Aorta (tissue), 5 donors: ENCODE measurements at regions not wholly inside any gene's neighbourhood (a gene's known extent, or its start where the extent isn't known, plus 50 kb on each side); places are given as distances from the start of the nearest gene placed in this dataset.

Experiments
- ATAC-seq: fragments of 200-7000 bp; cut with Tn5 transposase; one replicate; pipeline ENCODE4 v1.9.1; 2022; ENCODE audit warnings: moderate library complexity; ENCODE audit not compliant: low FRiP score
- DNase-seq, 2 donors: peaks; one replicate each; pipeline ENCODE4 v3.0.0-alpha.2; 2020
- H3K27ac ChIP-seq, 2 donors: one replicate each; pipeline ENCODE4 v1.5.1; 2013; ENCODE audit warnings: low read length in 2 of 2, mild to moderate bottlenecking in 2 of 2, moderate library complexity in 2 of 2, control low read depth in 1 of 2, inconsistent platforms in 1 of 2, low read depth in 1 of 2
- H3K27me3 ChIP-seq, 2 donors: one replicate each; pipeline ENCODE4 v1.6.1; 2013; ENCODE audit warnings: control low read depth in 1 of 2, low read length in 1 of 2, mild to moderate bottlenecking in 1 of 2, moderate library complexity in 1 of 2; ENCODE audit not compliant: insufficient read depth in 2 of 2, control insufficient read depth in 1 of 2
- H3K36me3 ChIP-seq, 2 donors: one replicate each; pipeline ENCODE4 v1.6.1; 2013; ENCODE audit warnings: control low read depth in 1 of 2, low read length in 1 of 2, mild to moderate bottlenecking in 1 of 2; ENCODE audit not compliant: insufficient read depth in 2 of 2, control insufficient read depth in 1 of 2
- H3K4me1 ChIP-seq, 2 donors: one replicate each; pipeline ENCODE4 v1.6.1; 2013; ENCODE audit warnings: low read length in 2 of 2, control low read depth in 1 of 2, mild to moderate bottlenecking in 1 of 2, moderate library complexity in 1 of 2; ENCODE audit not compliant: insufficient read depth in 2 of 2, control insufficient read depth in 1 of 2
- H3K4me3 ChIP-seq, 2 donors: one replicate each; pipeline ENCODE4 v1.5.1; 2013; ENCODE audit warnings: low read length in 2 of 2, control low read depth in 1 of 2, mild to moderate bottlenecking in 1 of 2
- H3K9me3 ChIP-seq: one replicate; pipeline ENCODE4 v1.6.1; 2013; ENCODE audit warnings: mild to moderate bottlenecking, low read length; ENCODE audit not compliant: control insufficient read depth
- WGBS, 2 donors: extraction: QIAGEN DNeasy Blood & Tissue Kit; methylation state at CpG; one replicate each; pipeline ENCODE4 v1.1.7; 2013; 5-methylcytosine and 5-hydroxymethylcytosine counted together
- intact Hi-C, 2 donors: fragments of 100-400 bp; cut with DNase I; formaldehyde crosslinking; loops; one replicate each; pipeline versions ENCODE4 v1.14.2 to v1.15.0; 2022
- donor health status: healthy with polysubstance abuse.
- donor health status: Bipolar disorder and iron deficiency.
- donor health status: DM: no; HTN: no; CAD: no.
- donor health status: DM: no; HTN: no; CAD: no.
- donor health status: DM: yes; HTN: yes; CAD: no.

- intact Hi-C loops: no loop called here
- no peak overlapping the region for H3K27ac ChIP-seq
- no peak overlapping the region for H3K4me3 ChIP-seq
- no peaks in the 10 kb centered on the region for H3K4me1 ChIP-seq
- no peaks in the 10 kb centered on the region for H3K27me3 ChIP-seq
- 70 to 72% methylated on average over 2 of the region's 2 CpGs for WGBS, 2 donors
- H3K9me3 ChIP-seq: no peaks in the 10 kb centered on the region
- DNase-seq (no peak), ATAC-seq (no peak)
- no peaks in the 10 kb centered on the region for H3K36me3 ChIP-seq
Observed at GRCh38 chr16:62342216-62342615, 306.0 kb upstream of the CDH8 start.

- Histone ChIP-seq H3K4me3 (no peak overlapping the region), H3K27ac (no peak overlapping the region), H3K27me3 (no peaks in the 10 kb centered on the region), H3K36me3 (no peaks in the 10 kb centered on the region), H3K4me1 (no peaks in the 10 kb centered on the region), H3K9me3 (no peaks in the 10 kb centered on the region)
- DNase-seq (no peak), ATAC-seq (no peak)
- intact Hi-C loops: no loop called here
Observed at GRCh38 chr16:62335356-62335755, 299.1 kb upstream of the CDH8 start.

GRCh38 chr16:62321606-62322005, 285.4 kb upstream of the CDH8 start:
- H3K27me3 ChIP-seq: no peaks in the 10 kb centered on the region
- ATAC-seq: no peak
- no peaks in the 10 kb centered on the region for H3K9me3 ChIP-seq
- no peaks in the 10 kb centered on the region for H3K36me3 ChIP-seq
- H3K27ac ChIP-seq: no peak overlapping the region
- DNase-seq: no peak
- WGBS, 2 donors: 77 to 80% methylated on average over 2 of the region's 2 CpGs
- no peak overlapping the region for H3K4me3 ChIP-seq
- H3K4me1 ChIP-seq: no peaks in the 10 kb centered on the region
- intact Hi-C loops: no loop called here

- H3K4me3 ChIP-seq: no peak overlapping the region
- H3K36me3 ChIP-seq: no peaks in the 10 kb centered on the region
- WGBS, 2 donors: 4 to 9% methylated on average over 11 of the region's 11 CpGs
- no peaks in the 10 kb centered on the region for H3K27me3 ChIP-seq
- H3K9me3 ChIP-seq: peaks cover 2% of the 10 kb centered on the region
- no peaks in the 10 kb centered on the region for H3K4me1 ChIP-seq
- ATAC-seq (no peak), DNase-seq (no peak)
- intact Hi-C loops: no loop called here
- H3K27ac ChIP-seq: no peak overlapping the region
Observed at GRCh38 chr16:62298600-62298999, 262.4 kb upstream of the CDH8 start.

GRCh38 chr16:62294213-62294972, 258.2 kb upstream of the CDH8 start:
- ATAC-seq (no peak), DNase-seq (no peak)
- 85 to 89% methylated on average over 6 of the region's 6 CpGs for WGBS, 2 donors
- no peaks in the 10 kb centered on the region for H3K36me3 ChIP-seq
- H3K27me3 ChIP-seq: no peaks in the 10 kb centered on the region
- no peaks in the 10 kb centered on the region for H3K9me3 ChIP-seq
- intact Hi-C loops: no loop called here
- H3K4me3 ChIP-seq: no peak overlapping the region
- no peaks in the 10 kb centered on the region for H3K4me1 ChIP-seq
- no peak overlapping the region for H3K27ac ChIP-seq

- 67 to 83% methylated on average over 2 of the region's 2 CpGs for WGBS, 2 donors
Observed at GRCh38 chr16:62288990-62289629, 252.9 kb upstream of the CDH8 start.

GRCh38 chr16:62280506-62280905, 244.3 kb upstream of the CDH8 start:
- H3K36me3 ChIP-seq: no peaks in the 10 kb centered on the region
- no peaks in the 10 kb centered on the region for H3K27me3 ChIP-seq
- H3K4me3 ChIP-seq: no peak overlapping the region
- no peak overlapping the region for H3K27ac ChIP-seq
- DNase-seq: no peak
- intact Hi-C loops: no loop called here
- 53 to 57% methylated on average over 3 of the region's 3 CpGs for WGBS, 2 donors
- H3K9me3 ChIP-seq: no peaks in the 10 kb centered on the region
- no peaks in the 10 kb centered on the region for H3K4me1 ChIP-seq
- no peak for ATAC-seq

More at GRCh38 chr16:62288990-62289629, 252.9 kb upstream of the CDH8 start:
- no peaks in the 10 kb centered on the region for H3K4me1 ChIP-seq
- H3K27ac ChIP-seq: no peak overlapping the region
- no peaks in the 10 kb centered on the region for H3K27me3 ChIP-seq
- H3K9me3 ChIP-seq: no peaks in the 10 kb centered on the region
- DNase-seq: no peak
- H3K36me3 ChIP-seq: no peaks in the 10 kb centered on the region
- no peak for ATAC-seq
- intact Hi-C loops: no loop called here
- no peak overlapping the region for H3K4me3 ChIP-seq

GRCh38 chr16:62277942-62278341, 241.7 kb upstream of the CDH8 start:
- Histone ChIP-seq H3K27ac (no peak overlapping the region), H3K9me3 (no peaks in the 10 kb centered on the region), H3K36me3 (no peaks in the 10 kb centered on the region), H3K27me3 (no peaks in the 10 kb centered on the region), H3K4me3 (no peak overlapping the region), H3K4me1 (no peaks in the 10 kb centered on the region)
- intact Hi-C loops: no loop called here
- no peak for ATAC-seq
- 79 to 81% methylated on average over 2 of the region's 2 CpGs for WGBS, 2 donors
- DNase-seq: no peak

GRCh38 chr16:62276637-62277036, 240.4 kb upstream of the CDH8 start:
- Histone ChIP-seq H3K4me3 (no peak overlapping the region), H3K36me3 (no peaks in the 10 kb centered on the region), H3K27me3 (no peaks in the 10 kb centered on the region), H3K9me3 (no peaks in the 10 kb centered on the region), H3K4me1 (no peaks in the 10 kb centered on the region), H3K27ac (no peak overlapping the region)
- ATAC-seq: no peak
- 61 to 63% methylated on average over 7 of the region's 7 CpGs for WGBS, 2 donors
- intact Hi-C loops: no loop called here
- DNase-seq: no peak
